GM19238 (cell line): ENCODE measurements at regions not wholly inside any gene's neighbourhood (a gene's known extent, or its start where the extent isn't known, plus 50 kb on each side); places are given as distances from the start of the nearest gene placed in this dataset.
"Not testable (repeated sequence)": the region's sequence is repeated elsewhere in the genome, so short reads cannot be mapped to it uniquely, and the experiment has no call there.

Experiments used
- DNase-seq: peaks from one replicate; pipeline ENCODE4 v3.0.0; 2011; ENCODE audit warnings: low spot score; ENCODE audit not compliant: insufficient read length

DNA sequence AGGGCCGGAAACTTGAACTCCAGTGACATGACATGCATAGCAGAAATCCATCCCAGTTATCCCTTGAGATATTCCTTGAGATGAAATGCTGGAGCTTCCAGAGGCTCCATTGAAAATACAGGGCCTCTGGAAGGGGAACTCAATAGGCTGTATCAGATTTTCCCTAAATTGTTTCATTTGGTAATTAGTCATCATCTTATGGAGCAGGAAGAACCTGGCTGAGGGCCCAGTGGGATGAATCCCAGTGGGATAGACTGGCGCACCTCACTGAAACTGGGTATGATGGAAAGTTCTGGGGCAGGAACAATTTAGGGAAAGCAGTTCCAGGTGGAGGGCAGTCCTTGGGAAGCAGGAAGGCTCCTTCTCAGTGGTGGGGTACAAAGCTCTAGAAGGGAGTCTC lies 307.8 kb upstream of the DIPK2B start:
- DNase-seq = no peak

DNA sequence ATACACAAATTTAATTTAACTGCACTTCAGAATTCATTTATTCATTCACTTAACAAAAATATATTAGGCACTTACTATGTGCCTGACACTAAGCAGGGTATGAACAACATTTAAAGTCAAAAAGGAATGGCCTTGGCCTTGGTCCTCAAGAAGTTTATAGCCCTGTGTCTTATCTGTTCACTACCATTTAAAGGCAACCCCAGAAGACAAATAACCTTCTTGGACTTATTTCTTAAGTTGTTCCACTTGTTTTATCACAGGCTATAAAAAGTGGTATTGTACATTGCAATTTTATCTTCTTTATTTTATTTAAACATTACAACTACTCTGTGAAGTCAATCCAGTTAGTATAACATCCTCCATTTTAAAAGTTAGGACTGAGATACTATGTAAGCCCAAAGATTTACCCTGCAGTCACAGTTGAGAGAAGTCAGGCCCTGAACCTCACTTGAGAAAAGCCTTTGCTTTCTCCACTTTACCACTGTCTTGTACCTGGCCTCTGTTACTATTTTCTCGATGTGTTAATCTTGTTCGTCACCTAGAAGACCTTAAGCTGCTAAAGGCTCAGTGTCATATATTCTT lies 305.6 kb upstream of the DIPK2B start:
- no peak for DNase-seq

DNA sequence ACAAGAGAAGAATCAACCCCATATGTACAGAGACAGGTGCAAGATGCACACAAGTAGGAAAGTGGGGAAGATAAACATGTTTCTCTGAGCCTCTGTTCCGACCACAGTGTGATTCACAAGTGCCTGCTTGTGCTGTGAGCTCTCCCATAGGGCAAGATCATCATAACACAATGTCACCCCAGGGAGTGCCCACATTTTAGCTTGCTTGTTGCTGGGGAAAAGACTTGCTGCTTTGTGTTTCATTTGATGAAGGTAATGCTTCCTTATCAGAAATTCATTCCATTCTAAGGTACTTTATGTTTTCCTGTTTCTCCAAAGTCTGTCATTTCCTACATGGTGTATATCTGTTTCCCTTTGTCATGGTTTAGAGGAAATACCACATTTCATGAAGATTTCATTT lies 304.5 kb upstream of the DIPK2B start:
- no peak for DNase-seq

DNA sequence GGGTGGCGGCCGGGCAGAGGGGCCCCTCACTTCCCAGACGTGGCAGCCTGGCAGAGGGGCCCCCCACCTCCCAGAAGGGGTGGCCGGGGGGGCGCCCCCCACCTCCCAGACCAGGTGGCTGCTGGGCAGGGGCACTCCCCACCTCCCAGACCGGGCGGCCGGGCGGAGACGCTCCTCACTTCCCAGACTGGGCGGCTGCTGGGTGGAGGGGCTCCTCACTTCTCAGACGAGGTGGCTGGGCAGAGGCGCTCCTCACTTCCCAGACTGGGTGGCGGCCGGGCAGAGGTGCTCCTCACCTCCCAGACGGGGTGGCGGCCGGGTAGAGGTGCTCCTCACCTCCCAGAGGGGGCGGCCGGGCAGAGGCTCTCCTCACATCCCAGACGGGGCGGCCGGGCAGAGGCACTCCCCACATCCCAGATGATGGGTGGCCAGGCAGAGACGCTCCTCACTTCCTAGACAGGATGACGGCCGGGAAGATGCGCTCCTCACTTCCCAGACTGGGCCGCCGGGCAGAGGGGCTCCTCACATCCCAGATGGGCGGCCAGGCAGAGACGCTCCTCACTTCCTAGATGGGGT lies 303.2 kb upstream of the DIPK2B start:
- not testable (repeated sequence) for DNase-seq

DNA sequence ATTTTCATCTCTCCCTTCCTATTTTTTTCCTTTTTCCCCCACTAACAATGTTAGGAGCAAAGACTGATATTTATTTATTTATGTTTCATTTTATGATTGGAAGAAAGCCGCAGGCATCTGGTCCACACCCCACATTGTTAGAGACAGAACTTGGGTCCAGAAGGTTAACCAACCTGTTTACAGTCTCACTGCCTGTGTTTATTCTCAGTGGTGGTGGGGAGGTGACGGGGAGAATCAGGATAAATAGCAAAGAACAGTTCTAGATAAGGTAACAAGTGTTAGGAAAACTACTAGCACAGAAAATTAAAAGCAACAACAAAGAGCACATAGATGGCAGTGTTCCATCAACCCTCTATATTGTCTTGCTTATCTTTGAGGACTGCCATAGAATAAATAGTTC lies 301.7 kb upstream of the DIPK2B start:
- DNase-seq = no peak

DNA sequence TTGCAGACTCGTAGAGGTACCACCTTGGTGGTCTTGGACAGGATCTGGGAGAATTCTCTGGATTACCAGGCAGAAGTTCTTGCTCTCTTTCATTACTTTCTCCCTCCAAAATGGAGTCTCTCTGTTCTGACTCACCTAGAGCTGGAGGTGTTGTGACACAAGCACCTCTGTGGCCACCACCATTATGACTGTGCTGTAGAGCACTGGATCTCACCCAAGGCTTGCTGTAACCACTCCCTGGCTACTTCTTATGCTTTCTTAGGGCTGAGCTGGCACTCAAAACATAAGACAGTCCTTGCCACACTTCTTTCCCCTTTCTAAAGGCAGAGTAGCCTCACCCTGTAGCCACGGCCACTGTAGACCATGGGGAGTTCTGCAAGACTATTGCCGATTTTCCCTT lies 296.6 kb upstream of the DIPK2B start:
- DNase-seq = no peak

DNA sequence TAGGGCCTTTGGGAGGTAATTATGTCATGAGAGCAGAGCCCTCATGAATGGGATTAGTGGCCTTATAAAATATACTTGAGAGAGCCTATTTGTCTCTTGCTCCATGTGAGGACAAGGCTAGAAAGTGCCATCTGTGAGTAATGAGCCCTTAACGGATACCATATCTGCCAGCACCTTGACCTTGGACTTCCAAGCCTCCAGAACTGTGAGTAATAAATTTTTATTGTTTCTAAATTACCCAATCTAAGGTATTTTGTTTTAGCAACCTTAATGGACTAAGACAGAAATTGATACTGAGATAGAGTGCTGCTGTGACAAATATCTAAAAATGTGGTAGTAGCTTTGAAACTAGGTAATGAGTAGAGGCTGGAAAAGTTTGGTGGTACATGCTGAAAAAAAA lies 285.0 kb upstream of the DIPK2B start:
- no peak for DNase-seq

DNA sequence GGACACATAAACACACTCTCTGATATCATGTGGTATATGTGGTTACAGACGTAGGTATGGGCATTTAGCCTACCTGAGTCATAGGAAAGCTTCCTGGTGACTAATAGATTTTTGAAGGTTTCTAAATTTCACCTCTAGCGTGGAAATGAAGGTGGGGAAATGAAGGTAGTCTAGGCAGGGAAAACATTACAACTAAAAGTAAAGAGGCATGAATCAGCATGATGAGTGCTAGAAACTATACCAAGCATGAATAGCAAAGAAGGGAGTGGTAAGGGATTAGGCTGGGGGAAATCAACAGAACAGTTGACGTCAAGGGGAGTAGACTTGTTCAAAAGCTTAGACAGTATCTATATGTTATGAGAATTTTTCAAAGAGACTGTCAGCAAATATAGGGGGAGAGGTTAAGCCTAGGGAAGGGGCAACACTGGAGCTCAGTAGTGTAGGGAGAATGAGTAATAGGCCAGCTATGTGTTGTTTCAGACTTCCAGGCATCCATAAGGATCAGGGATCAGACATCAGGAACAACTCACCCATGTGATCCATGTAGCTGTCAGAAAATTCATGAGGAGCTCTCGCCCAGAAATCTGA lies 279.3 kb upstream of the DIPK2B start:
- DNase-seq = no peak

DNA sequence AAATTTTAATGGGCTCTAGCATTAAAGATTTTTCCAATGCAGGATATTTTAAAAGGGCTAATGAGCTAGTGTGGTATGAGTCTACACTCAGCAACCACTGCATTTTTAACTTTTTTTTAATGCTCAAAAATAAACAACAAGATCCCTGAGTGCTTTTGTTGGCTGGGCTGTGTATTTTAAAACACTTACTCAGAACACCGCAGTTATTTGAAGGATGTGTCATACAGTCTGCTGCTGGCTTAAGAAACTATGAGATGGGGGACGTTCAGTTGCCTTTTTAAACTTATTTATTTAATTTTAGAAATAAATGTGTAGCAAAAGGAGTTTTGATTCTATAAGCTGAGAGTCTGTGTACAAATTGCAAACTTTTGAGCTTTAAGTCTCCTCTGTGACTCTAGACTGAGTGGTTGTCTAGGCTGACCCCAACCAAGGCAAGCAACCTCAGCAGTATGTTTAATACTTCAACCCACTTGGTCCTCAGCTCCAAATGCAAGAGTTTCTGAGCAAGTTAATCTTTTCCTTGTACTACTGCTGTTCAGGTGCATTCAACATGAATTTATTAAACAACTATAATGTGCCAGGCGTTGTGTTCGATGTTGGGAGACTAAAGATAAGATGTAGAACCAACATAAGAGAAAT lies 278.6 kb upstream of the DIPK2B start:
- no peak for DNase-seq

DNA sequence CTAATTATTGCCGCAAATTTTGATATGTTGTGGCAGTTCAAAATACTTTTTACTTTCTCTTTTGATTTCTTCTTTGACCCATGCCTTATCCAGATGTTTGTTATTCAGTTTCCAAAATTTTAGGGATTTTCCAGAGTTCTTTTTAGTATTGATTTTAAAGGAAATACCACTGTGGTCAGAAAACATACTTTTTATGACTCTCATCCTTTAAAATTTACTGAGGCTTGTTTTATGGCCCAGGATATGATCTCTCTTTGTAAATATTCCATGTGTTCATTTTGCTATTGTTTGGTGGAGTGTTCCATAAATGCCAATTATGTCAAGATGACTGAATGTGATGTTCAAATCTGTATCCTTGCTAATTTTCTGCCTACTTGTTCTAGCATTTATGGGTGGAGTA lies 272.3 kb upstream of the DIPK2B start:
- no peak for DNase-seq

DNA sequence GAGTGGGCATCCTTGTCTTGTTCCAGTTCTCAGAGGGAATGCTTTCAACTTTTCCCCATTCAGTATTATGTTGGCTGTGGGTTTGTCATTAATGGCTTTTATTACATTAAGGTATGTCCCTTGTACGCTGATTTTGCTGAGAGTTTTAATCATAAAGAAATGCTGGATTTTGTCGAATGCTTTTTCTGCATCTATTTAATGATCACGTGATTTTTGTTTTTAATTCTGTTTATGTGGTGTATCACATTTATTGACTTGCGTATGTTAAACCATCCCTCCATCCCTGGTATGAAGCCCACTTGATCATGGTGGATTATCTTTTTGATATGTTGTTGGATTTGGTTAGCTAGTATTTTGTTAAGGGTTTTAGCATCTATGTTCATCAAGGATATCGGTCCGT lies 266.9 kb upstream of the DIPK2B start:
- DNase-seq = not testable (repeated sequence)

DNA sequence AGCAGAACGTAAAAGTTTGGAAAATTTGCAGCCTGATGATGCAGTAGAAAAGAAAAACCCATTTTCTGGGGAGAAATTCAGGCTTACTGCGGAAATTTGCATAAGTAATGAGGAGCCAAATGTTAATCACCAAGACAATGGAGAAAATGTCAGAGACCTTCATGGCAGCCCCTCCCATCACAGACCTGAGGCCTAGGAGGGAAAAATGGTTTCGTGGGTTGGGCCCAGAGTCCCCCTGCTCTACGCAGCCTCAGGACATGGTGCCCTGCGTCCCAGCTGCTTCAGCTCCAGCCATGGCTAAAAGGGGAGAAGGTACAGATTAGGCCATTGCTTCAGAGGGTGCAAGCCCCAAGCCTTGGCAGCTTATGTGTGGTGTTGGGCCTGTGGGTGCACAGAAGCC lies 255.1 kb upstream of the DIPK2B start:
- not testable (repeated sequence) for DNase-seq

DNA sequence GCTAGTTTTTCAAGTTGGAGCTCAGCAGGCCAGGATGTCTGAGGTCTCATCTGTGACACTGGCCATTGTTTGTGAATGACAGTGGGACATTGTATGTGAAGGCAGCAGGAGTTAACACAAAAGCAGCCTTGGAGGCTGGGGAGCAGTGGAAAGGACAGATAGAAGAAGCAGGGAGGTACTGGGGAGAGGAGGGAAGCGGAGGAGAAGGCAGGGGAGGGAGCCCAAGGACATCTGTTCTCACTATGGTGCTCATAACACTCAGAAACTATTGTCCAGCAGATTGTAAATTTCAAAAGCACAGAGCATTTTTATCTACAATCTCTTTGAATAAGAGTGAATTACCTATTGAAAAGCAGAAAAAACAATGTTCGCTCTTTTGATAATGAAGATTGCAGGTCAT lies 253.6 kb upstream of the DIPK2B start:
- no peak for DNase-seq

DNA sequence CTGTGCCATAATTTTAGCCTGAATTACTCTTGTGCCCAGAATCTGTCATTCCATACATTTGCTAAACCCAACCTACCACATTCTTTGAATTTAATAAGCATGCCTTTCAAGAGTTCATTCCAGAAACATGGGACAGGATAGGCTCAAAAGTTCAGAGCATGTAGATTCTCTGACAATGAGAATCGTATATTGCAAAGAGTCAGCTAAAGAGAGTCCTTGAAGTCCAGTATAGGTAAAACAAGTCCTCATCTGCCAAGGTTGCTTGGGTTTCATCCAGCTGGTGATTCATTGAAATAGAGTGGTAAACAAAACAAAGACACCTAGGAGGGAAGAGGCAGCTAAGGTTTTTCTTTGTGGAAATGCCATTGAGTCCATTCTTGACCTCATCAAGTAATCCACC lies 249.3 kb upstream of the DIPK2B start:
- no peak for DNase-seq

DNA sequence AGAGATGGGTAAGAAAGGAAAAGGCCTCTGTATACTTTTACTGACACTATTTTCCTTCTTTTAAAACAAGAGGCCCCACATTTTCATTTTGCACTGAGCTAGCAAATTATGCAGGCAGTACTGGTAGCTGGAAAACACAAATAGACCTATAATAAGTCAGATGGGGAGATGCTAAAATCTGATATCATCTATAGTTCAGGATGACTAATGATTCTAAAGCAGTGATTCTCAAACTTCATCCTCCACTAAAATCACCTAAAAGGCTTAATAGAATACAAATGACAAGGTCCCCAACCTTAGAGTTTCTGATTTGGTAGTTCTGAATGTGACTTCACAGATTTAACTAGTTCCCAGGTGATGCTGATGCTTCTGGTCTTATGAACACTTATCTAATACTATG lies 247.3 kb upstream of the DIPK2B start:
- DNase-seq = no peak

DNA sequence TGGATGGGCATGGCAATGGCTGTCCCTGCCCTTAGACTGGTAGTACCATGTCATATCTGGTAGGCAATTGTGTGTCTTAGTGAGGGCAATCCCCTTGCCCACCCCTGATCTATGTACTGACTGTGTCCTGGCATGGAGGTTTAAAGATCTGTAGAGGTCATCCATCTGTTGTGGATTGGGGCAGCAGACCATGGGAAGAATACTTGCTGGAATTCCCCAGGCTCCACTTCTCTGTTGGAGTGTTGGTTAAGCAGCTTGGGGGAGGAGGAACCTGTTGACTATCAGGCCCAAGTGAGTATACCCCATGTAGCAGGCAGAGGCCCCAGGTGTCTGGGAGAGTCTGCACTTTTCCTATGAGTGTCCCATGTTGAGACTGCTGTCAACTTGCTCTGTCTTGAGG lies 246.7 kb upstream of the DIPK2B start:
- DNase-seq = no peak

DNA sequence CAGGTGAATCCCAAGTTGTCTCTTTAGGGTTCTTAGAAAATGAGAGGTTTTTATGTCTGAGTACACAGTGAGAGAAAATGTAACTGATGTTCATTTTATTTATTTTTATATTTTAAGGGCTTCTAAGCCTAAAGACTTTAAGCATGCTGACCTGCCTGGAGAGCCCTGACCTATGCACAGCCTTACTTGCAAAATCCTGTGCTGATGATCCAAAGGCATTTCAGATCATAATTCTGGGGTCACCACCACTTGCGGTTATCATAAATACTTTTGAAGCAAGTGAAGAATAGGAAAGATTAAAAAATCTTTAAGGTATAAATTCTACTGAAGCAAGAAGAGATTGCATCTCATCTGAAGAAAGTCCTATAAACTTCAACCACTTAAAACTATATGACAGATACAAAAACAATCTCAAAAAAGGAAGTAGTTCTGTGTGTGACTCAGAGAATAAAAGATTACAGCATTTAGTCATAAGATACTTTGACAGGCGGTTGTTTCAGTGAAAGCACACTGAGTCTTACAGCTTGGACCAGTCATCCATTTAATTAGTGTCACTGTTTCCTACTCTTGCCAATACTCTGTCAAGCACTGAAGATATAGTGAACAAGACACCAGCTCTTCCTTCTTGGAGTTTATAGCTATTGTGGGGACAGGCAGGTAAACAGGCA lies 245.2 kb upstream of the DIPK2B start:
- no peak for DNase-seq

DNA sequence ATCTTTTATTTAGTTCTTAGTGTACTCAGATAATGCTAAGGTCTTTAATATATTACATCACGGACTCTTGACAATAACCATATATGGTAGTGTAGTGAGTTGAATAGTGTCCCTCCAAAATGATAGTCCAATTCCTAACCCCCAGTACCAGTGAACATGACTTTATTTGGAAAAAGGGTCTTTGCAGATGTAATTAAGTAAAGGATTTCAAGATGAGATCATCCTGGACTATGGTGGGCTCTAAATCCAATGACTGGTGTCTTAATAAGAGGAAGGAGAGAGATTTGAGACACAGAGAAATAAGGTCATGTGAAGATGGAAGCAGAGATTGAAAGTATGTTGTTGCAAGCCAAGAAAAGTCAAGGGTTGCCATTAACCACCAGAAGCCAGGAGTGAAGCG lies 236.5 kb upstream of the DIPK2B start:
- DNase-seq = no peak

DNA sequence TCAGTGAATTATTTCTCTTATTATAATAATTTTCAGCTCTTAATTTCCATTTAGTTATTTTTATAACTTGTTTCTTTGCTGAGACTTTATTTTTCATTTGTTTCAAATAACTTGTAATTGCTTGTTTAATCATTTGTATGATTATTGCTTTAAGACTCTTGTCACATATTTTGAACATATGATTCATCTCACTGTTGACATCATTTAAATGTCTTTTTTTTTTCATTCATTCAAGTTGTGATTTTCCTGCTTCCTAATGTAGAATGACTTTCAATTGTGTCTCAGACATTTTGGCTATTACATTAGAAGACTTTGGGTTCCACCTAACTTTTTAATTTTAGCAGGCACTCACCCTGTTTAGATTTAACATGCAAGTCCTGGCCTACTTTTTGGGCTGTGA lies 234.8 kb upstream of the DIPK2B start:
- DNase-seq = no peak

DNA sequence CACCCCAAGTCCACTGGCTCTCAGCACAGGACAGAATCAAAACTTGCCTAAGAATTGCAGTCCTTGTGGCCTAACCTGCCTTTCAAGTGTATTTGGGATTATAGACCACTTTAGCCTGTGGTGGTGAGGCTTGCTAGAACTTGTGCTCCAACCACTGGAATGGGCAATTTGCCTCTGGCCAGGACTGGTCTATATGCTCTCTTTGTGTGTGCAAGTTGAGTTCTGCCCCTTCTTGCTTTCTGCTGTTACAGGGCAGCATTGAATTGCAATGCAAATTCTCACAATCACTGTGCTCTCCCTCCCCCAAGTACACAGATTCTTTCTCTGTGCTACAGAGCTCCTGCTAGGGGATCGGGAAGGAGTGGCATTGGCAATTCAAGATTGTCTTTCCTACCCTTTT lies 233.6 kb upstream of the DIPK2B start:
- DNase-seq = no peak

DNA sequence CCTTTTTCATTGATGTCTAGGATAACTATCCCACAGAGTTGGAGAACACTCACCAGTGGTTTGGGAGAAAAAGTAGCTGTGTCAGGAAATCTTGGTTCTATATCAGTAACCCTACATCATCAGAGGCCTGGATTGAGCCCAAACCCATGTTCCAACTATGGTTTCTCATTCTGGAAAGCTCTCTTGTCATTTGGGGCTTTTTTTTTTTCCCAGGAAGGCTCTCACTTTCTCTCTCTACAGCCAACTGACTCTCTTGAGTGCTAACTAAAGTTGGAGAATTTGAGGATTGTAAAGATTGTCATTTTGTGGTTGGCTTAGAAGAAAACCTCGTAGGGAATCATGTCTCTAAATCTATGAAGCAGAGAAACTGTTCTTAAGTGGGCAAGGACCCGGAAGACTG lies 228.2 kb upstream of the DIPK2B start:
- DNase-seq = no peak

DNA sequence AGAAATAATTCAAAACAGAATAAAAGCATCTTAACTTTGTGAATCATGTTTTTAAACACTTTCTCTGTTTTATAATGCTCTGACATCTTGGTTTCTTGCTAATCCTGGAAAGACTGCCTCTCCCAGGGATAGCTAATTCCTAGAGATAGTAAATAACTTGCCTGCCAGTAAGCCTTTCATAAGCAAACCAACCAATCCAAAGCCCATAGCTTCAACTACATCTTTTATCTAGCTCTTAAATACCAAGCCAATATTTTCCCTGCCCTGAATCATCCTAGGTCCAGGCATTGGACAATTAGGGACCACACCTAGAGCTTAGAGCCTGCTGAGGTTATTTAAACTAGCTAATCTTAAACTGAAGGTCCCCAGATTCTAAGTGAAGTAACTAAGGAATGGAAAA lies 223.7 kb upstream of the DIPK2B start:
- no peak for DNase-seq
